CD14-positive monocyte (primary cell): ENCODE measurements at regions not wholly inside any gene's neighbourhood (a gene's known extent, or its start where the extent isn't known, plus 50 kb on each side); places are given as distances from the start of the nearest gene placed in this dataset.

Experiments
- DNase-seq, 3 donors: peaks; one replicate each; pipeline ENCODE4 v3.0.0-alpha.2; 2011 to 2022
- H2AFZ ChIP-seq: 2 replicates; pipeline ENCODE4 v1.6.0; 2012; ENCODE audit warnings: mild to moderate bottlenecking, low read depth, low read length, inconsistent platforms; ENCODE audit not compliant: insufficient read depth, poor library complexity, severe bottlenecking
- H3K27ac ChIP-seq, 2 donors: 1 replicate in 1 of 2; 2 replicates in 1 of 2; pipeline ENCODE4 v1.5.1; 2012 to 2013; ENCODE audit warnings: low read length in 2 of 2, control low read depth in 1 of 2, inconsistent platforms in 1 of 2, low read depth in 1 of 2, mild to moderate bottlenecking in 1 of 2
- H3K27me3 ChIP-seq, 2 donors: one replicate each; pipeline versions ENCODE4 v1.6.0 to v1.6.1; 2011 to 2013; ENCODE audit warnings: low read length in 2 of 2; ENCODE audit not compliant: control insufficient read depth in 2 of 2, insufficient read depth in 2 of 2
- H3K36me3 ChIP-seq, 2 donors: replicated peaks in 1 of 2; 1 replicate in 1 of 2; 2 replicates in 1 of 2; pipeline versions ENCODE4 v1.5.1 to v1.6.1; 2012 to 2013; ENCODE audit warnings: low read length in 2 of 2, control low read depth in 1 of 2, inconsistent platforms in 1 of 2, mild to moderate bottlenecking in 1 of 2; ENCODE audit not compliant: insufficient read depth in 2 of 2, control insufficient read depth in 1 of 2
- H3K4me1 ChIP-seq, 2 donors: 1 replicate in 1 of 2; 2 replicates in 1 of 2; pipeline versions ENCODE4 v1.5.1 to v1.6.1; 2012 to 2013; ENCODE audit warnings: low read length in 2 of 2, control low read depth in 1 of 2, inconsistent platforms in 1 of 2, mild to moderate bottlenecking in 1 of 2, moderate library complexity in 1 of 2; ENCODE audit not compliant: insufficient read depth in 2 of 2, control insufficient read depth in 1 of 2
- H3K4me2 ChIP-seq: replicated peaks from 2 replicates; pipeline ENCODE3; 2012; ENCODE audit warnings: low read length, moderate library complexity, mild to moderate bottlenecking; ENCODE audit not compliant: poor library complexity, severe bottlenecking; ENCODE audit errors: extremely low read depth
- H3K4me3 ChIP-seq, 3 experiments: fragments of 200-600 bp in 1 of 3; sonication (generic) in 1 of 3; replicated peaks in 1 of 3; 1 replicate in 2 of 3; 2 replicates in 1 of 3; pipeline ENCODE4 v1.5.1; 2011 to 2013; ENCODE audit warnings: low read length in 3 of 3, mild to moderate bottlenecking in 3 of 3, control low read depth in 2 of 3, low read depth in 2 of 3, inconsistent platforms in 1 of 3, moderate library complexity in 1 of 3
- H3K79me2 ChIP-seq: 2 replicates; pipeline ENCODE4 v1.6.0; 2012; ENCODE audit warnings: mild to moderate bottlenecking, control low read depth, inconsistent platforms, low read length, moderate library complexity; ENCODE audit not compliant: insufficient read depth
- H3K9ac ChIP-seq: 2 replicates; pipeline ENCODE4 v1.6.0; 2017; ENCODE audit warnings: low read length, mild to moderate bottlenecking; ENCODE audit not compliant: insufficient read depth, poor library complexity, severe bottlenecking
- H3K9me3 ChIP-seq, 2 donors: replicated peaks in 1 of 2; 1 replicate in 1 of 2; 2 replicates in 1 of 2; pipeline versions ENCODE4 v1.5.1 to v1.6.1; 2012 to 2013; ENCODE audit warnings: low read length in 2 of 2, control low read depth in 1 of 2; ENCODE audit not compliant: control insufficient read depth in 1 of 2, insufficient read depth in 1 of 2
- H4K20me1 ChIP-seq: 2 replicates; pipeline ENCODE4 v1.6.0; 2012; ENCODE audit warnings: mild to moderate bottlenecking, low read length, control low read depth, moderate library complexity; ENCODE audit not compliant: insufficient read depth
- H3K27ac Mint-ChIP-seq, 7 donors: one replicate each; pipeline ENCODE4 v1.8.0; 2020; ENCODE audit warnings: mild to moderate bottlenecking in 7 of 7, mixed read lengths in 7 of 7, moderate library complexity in 6 of 7, inconsistent platforms in 2 of 7
- H3K27me3 Mint-ChIP-seq, 3 donors: one replicate each; pipeline ENCODE4 v1.8.0; 2021 to 2022; ENCODE audit warnings: low read depth in 3 of 3, mild to moderate bottlenecking in 3 of 3, mixed read lengths in 3 of 3, moderate library complexity in 3 of 3, inconsistent platforms in 1 of 3
- H3K36me3 Mint-ChIP-seq, 2 donors: one replicate each; pipeline ENCODE4 v1.8.0; 2020; ENCODE audit warnings: mixed read lengths in 2 of 2, inconsistent platforms in 1 of 2, mild to moderate bottlenecking in 1 of 2
- H3K4me1 Mint-ChIP-seq: one replicate; pipeline ENCODE4 v1.8.0; 2020; ENCODE audit warnings: mild to moderate bottlenecking, mixed read lengths
- H3K4me3 Mint-ChIP-seq, 2 donors: one replicate each; pipeline ENCODE4 v1.8.0; 2020; ENCODE audit warnings: mild to moderate bottlenecking in 2 of 2, mixed read lengths in 2 of 2, moderate library complexity in 1 of 2
- H3K9me3 Mint-ChIP-seq, 7 donors: one replicate each; pipeline ENCODE4 v1.8.0; 2020 to 2022; ENCODE audit warnings: mixed read lengths in 7 of 7, mild to moderate bottlenecking in 6 of 7, moderate library complexity in 6 of 7, inconsistent platforms in 2 of 7
- CTCF ChIP-seq: fragments of 200-600 bp; IDR thresholded peaks from one replicate; pipeline ENCODE4 v1.8.0; 2022; ENCODE audit warnings: antibody characterized with exemption, mild to moderate bottlenecking
- WGBS: methylation state at CpG from one replicate; pipeline ENCODE4 v1.1.5; 2013; ENCODE audit warnings: missing lambda C conversion rate; ENCODE audit not compliant: insufficient coverage; 5-methylcytosine and 5-hydroxymethylcytosine counted together
- intact Hi-C, 2 donors: fragments of 100-400 bp; cut with micrococcal nuclease; formaldehyde crosslinking; loops; one replicate each; pipeline versions ENCODE4 v1.15.0 to v1.15.1; 2023

GRCh38 chr17:70804161-70804560 lies 634.8 kb downstream of the KCNJ2 start:
- H3K9me3 Mint-ChIP-seq = peaks cover 2 to 10% (median 6%) of the 10 kb centered on the region in 7 donors
- no peak overlapping the region for H3K4me3 ChIP-seq
- no peak overlapping the region for H3K27ac ChIP-seq
- no peak overlapping the region for H3K4me2 ChIP-seq
- H3K4me3 Mint-ChIP-seq = no peak overlapping the region
- H3K27me3 Mint-ChIP-seq = no peaks in the 10 kb centered on the region
- no peak for DNase-seq
- no peak for TF ChIP-seq CTCF
- H3K36me3 ChIP-seq = no peaks in the 10 kb centered on the region
- H3K36me3 Mint-ChIP-seq = no peaks in the 10 kb centered on the region
- no peaks in the 10 kb centered on the region for H3K4me1 Mint-ChIP-seq
- H3K79me2 ChIP-seq = no peaks in the 10 kb centered on the region
- H3K27me3 ChIP-seq = no peaks in the 10 kb centered on the region
- no peaks in the 10 kb centered on the region for H3K4me1 ChIP-seq
- no peak overlapping the region for H3K27ac Mint-ChIP-seq
- H3K9ac ChIP-seq = no peak overlapping the region
- intact Hi-C loops = no loop called here
- H4K20me1 ChIP-seq = no peaks in the 10 kb centered on the region
- no peaks in the 10 kb centered on the region for H3K9me3 ChIP-seq
- no peak overlapping the region for H2AFZ ChIP-seq

- intact Hi-C loops = no loop called here
- Histone ChIP-seq H3K27ac (no peak overlapping the region), H3K9ac (no peak overlapping the region), H3K79me2 (no peaks in the 10 kb centered on the region), H3K9me3 (no peaks in the 10 kb centered on the region), H2AFZ (no peak overlapping the region), H4K20me1 (no peaks in the 10 kb centered on the region), H3K4me1 (no peaks in the 10 kb centered on the region), H3K27me3 (no peaks in the 10 kb centered on the region), H3K36me3 (no peaks in the 10 kb centered on the region), H3K4me3 (no peak overlapping the region), H3K4me2 (no peak overlapping the region)
- no peak overlapping the region for H3K4me3 Mint-ChIP-seq
- H3K36me3 Mint-ChIP-seq = no peaks in the 10 kb centered on the region
- TF ChIP-seq CTCF = no peak
- H3K27me3 Mint-ChIP-seq = no peaks in the 10 kb centered on the region
- WGBS = no CpG with 5 or more reads among the region's 2 CpGs
- H3K4me1 Mint-ChIP-seq = no peaks in the 10 kb centered on the region
- DNase-seq = no peak
- no peak overlapping the region for H3K27ac Mint-ChIP-seq
- peaks cover 2 to 10% (median 5%) of the 10 kb centered on the region in 7 donors for H3K9me3 Mint-ChIP-seq
Observed at GRCh38 chr17:70808596-70808995, 639.3 kb downstream of the KCNJ2 start.
